Ecto neural progenitor cell (in vitro differentiated cells): ENCODE measurements at regions not wholly inside any gene's neighbourhood (a gene's known extent, or its start where the extent isn't known, plus 50 kb on each side); places are given as distances from the start of the nearest gene placed in this dataset.
"Not testable (repeated sequence)": the region's sequence is repeated elsewhere in the genome, so short reads cannot be mapped to it uniquely, and the experiment has no call there.

ENCODE experiments used
- DNase-seq: peaks from one replicate; pipeline ENCODE4 v3.0.0-alpha.2; 2018; ENCODE audit warnings: low spot score

GRCh38 chr1:185540295-185540694 lies 193.9 kb upstream of the HMCN1 start:
- no peak for DNase-seq

GRCh38 chr1:185539277-185539943 lies 194.8 kb upstream of the HMCN1 start:
- no peak for DNase-seq

GRCh38 chr1:185538309-185538898 lies 195.8 kb upstream of the HMCN1 start:
- not testable (repeated sequence) for DNase-seq

- no peak for DNase-seq
Measured at GRCh38 chr1:185537596-185537995, 196.6 kb upstream of the HMCN1 start.

- no peak for DNase-seq
Measured at GRCh38 chr1:185536165-185536920, 197.8 kb upstream of the HMCN1 start.

- DNase-seq = no peak
Measured at GRCh38 chr1:185535621-185536020, 198.6 kb upstream of the HMCN1 start.

GRCh38 chr1:185534801-185535200 lies 199.4 kb upstream of the HMCN1 start:
- DNase-seq = no peak

- no peak for DNase-seq
Measured at GRCh38 chr1:185533596-185533995, 200.6 kb upstream of the HMCN1 start.

GRCh38 chr1:185532856-185533255 lies 201.3 kb upstream of the HMCN1 start:
- DNase-seq = no peak

GRCh38 chr1:185531838-185532237 lies 202.4 kb upstream of the HMCN1 start:
- no peak for DNase-seq

GRCh38 chr1:185530215-185530614 lies 204.0 kb upstream of the HMCN1 start:
- no peak for DNase-seq

- DNase-seq = no peak
Measured at GRCh38 chr1:185529673-185530072, 204.5 kb upstream of the HMCN1 start.

GRCh38 chr1:185528084-185528676 lies 206.0 kb upstream of the HMCN1 start:
- no peak for DNase-seq

- DNase-seq = no peak
Measured at GRCh38 chr1:185526344-185527307, 207.6 kb upstream of the HMCN1 start.

GRCh38 chr1:185520188-185520920 lies 203.3 kb upstream of the IVNS1ABP start:
- no peak for DNase-seq

- DNase-seq = no peak
Measured at GRCh38 chr1:185517808-185518419, 200.9 kb upstream of the IVNS1ABP start.

GRCh38 chr1:185517301-185517700 lies 200.3 kb upstream of the IVNS1ABP start:
- DNase-seq = not testable (repeated sequence)

GRCh38 chr1:185515696-185516095 lies 198.7 kb upstream of the IVNS1ABP start:
- DNase-seq = no peak

GRCh38 chr1:185514311-185514710 lies 197.3 kb upstream of the IVNS1ABP start:
- DNase-seq = no peak

GRCh38 chr1:185512442-185512841 lies 195.4 kb upstream of the IVNS1ABP start:
- DNase-seq = no peak

GRCh38 chr1:185501099-185501498 lies 184.1 kb upstream of the IVNS1ABP start:
- DNase-seq = no peak
